GM21360 (cell line): ENCODE measurements at regions not wholly inside any gene's neighbourhood (a gene's known extent, or its start where the extent isn't known, plus 50 kb on each side); places are given as distances from the start of the nearest gene placed in this dataset.

Source experiments
- ATAC-seq: cut with Tn5 transposase; IDR thresholded peaks from one replicate; pipeline ENCODE4 v1.9.1; 2021; ENCODE audit warnings: mild to moderate bottlenecking, moderate library complexity; ENCODE audit not compliant: unreplicated experiment

DNA sequence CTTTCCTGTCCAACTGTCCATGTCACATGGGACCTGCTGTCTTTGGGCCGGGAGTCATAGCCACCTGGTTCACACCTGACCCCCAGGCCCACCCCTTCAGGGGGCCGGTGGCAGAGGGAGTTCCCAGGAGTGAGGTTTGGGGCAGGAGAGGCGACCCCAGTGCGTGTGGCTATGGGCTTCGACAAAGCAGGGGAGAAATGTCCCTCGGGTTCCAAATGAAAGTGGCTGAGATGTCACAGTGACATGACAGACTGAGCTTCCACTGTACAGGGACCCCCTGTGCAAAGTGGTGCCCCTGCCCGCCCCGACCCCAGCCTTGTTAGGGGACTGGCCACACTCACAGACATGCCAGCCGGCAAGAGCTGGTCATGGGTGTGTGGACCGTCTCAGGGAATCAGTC is 1297.0 kb downstream of the BRD1 start:
- ATAC-seq: no peak

DNA sequence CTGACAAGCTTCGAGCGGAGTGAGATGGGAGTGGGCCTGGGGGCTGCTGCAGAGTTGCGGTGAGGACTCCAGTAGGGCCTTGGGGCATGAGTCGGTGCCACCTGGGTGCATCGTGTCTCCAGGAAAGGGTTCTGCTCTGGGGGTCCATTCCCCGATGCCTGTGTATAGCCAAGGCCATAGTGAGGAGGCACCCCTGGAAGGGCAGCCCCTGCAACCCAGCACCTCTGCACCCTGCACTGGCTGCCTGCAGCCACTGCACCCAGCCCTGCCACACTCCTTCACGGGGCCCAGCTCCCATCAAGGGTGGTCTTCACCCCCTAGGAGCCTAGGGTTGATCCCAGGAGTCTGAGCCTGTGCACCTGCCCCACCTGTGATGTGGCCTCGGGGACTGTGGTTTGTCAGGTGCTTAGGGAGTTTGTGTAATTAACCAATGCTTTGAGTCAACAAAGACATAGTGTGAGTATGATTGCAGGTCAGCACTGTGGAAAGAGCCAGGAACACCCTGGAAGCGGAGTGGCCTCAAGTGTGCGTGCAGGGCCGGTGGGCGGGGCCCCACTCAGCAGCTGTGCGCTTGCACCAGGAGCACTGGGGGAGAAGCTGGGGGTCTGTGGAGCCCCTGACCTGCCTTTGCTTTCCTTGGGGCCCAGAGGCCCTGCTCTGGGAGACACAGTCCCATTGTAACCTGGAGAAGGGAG is 1299.3 kb downstream of the BRD1 start:
- no peak for ATAC-seq

DNA sequence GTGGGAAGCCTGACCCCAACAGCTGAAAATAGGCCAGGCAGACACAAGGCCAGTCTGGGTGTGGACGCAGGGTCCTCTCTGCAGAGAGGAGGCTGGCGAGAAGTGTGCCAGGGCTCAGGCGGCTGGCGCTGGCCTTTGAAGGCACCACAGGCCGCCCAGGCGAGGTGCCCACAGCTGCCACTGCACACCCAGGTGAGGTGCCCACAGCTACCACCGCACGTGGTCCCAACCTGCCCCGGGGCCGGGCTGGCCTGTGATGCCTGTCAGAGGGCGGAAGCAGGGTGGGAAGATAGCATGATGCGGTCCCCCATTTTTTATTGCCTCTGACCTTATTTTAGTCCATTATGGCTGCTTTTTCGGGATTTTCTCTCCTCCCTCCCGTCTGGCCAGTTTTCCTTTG is 1303.9 kb downstream of the BRD1 start:
- no peak for ATAC-seq

DNA sequence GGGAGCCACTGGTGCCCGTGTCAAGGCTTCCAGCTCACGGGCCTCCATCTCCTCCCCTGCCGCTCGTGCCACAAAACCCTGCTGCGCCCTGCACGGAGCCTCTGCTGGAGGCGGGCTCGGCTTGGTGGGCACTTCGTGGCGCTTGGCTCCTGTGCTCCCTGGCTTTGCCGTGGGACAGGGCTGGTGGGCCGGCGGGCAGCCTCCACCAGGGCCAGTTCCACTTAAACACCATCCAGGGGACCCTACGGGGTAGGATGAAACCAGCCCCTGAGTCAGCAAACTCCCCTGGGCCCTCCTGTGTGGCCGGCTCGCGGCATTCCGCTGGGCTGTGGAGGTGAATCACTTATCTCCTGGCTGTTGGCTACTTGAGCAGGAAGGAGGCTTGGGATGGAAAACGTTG is 1304.6 kb downstream of the BRD1 start:
- no peak for ATAC-seq

DNA sequence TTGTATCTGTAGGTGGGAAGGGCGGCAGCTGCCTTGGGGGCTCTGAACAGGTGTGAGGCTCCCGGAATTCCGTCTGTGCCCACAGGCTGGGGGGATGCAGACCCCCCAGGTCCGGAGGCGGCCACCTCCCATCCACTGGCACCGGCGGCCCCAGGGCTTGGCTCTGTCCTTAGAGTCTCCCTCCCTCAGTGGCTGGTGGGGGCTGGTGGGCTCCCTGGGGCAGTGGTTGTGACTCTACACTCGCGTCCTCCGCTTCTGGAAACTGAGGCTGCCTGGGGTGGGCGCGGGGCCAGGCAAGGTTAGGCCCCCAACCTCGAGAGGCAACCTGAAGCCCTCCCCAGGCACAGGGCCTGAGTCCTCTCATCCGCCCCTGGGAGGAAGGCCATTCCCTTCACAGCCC is 1305.4 kb downstream of the BRD1 start:
- no peak for ATAC-seq

DNA sequence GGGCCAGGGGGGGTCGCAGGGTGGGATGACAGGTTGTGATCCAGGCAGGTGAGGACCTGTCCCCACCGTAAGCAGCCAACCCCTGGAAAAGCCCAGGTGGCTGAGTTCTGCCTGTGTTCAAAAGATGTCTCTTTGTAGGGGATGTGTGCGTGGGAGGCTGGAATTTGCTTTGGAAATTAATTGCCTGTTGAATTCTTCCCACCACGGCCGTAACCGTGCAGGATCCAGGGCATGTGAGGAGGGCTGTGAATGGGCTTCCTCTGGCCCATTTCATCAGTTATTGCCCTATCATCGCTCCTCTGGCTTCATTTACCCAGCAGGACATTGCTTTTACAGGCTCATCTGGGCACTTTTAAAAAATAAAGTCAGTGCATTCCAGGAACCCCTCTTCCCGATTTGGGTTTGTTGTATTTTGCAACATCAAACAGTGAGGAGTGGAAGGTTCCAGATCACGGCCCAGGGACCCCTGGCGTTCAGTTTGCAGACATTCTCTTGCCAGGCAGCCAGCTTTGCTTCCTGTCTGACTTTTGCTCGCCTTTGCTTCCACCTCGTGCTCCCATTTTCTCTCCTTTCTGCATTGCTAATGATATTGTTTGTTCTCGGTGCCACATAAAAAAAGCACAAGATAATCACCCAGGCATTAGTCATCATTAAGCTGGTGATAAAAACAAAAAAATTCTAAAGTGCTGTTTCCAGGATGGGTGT is 1306.6 kb downstream of the BRD1 start:
- ATAC-seq: no peak

DNA sequence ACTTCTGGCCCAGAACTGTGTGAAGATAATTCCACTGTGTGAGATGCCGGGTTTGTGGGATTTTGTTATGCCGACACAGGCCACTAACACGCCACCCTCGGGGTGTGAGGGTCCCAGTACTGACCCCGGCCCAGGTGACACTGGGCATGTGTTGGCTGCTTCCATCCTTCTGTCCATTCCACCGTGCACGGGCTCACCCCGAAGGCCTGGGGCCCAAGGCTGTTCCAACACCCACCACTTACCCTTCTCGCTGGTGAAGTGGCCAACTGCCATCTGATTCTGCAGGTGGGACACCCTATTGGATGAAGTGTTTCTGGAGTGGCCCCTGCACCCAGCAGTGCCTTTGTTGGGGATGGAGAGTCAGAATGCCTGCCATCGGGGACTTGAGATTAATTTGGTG is 1307.5 kb downstream of the BRD1 start:
- ATAC-seq: no peak

DNA sequence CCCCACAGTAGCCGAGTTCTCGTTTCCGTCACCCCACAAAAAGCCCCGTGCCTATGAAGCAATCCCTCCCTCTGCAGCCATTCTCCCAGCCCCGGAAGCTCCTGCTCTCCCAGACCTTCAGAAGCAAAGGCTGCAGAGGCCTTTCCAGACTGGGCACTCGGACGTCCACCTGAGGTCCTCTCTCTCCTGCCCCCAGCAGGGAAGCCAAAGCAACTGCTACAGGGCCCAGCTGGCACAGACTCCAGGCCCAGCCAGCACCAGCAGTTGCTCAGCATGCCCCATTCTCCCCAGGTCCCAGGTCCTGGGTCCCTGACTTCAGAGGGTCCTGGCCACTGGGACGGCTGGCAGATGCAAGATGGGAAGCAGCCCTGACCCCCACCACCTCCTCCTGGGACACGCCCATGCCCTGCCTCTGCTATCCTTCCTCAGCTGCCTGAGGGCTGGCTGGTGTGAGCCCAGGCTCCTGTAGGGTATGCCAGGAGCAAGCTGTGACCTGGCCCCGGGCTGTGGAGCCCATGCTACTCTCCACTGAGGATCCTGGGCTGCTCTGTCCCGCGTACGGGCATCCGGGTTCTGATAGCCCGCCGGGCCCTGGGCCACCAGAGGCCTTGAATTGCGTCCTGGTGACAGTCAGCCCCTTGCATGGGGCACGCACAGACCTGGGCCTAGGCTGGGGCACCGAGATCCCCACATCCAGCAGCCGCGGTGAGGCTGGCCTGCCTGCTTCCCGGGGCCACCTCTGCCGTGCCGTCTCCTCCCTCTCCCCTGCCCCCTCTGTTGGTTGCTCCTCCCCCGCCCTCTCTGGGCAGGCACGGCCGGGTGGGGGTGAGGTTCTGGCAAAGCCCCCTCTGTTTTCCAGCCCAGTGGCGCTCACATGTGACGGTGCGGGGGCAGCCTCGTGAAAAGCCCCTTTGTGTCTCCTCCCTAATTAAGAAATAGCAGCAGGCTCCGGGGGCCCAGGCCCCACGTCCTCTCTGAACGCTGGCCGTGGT is 1310.3 kb downstream of the BRD1 start:
- no peak for ATAC-seq

DNA sequence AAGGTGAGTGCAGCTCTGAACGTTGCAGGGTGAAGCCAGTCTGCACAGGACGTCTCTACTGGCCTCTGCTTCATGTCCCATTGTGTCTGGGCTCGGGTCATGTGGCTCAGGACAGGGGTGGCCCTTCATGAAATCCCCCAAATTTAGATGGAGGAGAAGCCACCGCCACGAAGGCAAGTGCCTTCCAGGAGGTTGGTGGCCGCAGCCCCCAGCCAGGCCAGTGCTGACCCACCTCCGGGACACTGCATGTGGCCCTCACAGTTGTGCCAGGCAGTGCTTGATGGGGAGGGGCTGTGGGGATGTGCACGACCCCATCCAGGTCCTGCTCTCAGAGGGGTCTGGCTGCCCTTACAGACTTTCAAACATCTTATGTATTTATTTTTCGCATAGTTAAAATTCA is 1311.1 kb downstream of the BRD1 start:
- no peak for ATAC-seq

DNA sequence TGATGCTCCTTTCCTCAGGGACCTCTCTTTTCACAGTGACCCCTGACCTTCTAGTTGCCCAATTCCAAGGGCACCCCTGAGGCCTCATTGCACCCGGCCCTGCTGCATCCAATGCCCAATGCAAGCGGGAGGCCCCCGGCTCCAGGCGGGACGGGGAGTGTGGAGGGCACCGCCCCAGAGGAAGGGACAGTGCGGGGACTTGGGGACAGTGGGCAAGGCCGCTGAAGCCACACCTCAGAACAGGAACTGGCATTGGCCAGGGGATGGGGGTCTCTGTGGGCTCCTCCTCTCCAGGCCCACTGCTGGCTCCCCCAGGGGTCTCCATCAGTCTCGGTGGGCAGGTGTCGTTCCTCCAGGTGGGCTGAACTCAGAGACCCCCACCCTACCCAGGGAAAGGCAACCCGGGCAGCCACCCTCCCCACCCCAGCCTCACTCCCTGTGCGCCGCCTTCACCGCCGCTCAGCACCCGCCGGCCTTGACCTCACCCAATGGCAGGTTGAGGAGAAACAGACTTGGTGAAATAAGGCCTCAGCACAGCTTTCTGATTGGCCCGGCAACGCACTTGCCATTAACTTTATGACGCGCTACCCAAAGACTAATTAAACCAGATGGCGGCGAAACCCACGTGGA is 1312.0 kb downstream of the BRD1 start:
- ATAC-seq: no peak

DNA sequence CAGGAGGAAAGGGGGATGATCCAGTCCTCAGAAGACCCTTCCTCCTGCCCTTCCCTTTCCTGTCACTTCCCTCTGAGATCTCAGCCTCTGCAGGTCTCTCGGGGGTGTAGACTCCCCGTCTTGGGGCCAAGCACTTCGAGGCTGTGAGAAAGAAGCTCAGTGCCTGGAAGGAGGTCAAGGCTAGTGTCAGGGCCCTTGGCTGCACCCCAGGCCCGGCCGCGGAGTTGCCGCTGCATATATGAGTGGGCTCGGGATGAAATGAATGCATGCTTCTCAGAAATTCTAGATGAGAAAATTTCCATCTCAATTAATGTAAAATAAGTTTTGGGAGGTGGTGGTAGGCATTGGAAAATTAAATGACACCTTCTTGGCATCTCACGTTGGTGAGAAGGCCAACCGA is 1313.7 kb downstream of the BRD1 start:
- no peak for ATAC-seq

DNA sequence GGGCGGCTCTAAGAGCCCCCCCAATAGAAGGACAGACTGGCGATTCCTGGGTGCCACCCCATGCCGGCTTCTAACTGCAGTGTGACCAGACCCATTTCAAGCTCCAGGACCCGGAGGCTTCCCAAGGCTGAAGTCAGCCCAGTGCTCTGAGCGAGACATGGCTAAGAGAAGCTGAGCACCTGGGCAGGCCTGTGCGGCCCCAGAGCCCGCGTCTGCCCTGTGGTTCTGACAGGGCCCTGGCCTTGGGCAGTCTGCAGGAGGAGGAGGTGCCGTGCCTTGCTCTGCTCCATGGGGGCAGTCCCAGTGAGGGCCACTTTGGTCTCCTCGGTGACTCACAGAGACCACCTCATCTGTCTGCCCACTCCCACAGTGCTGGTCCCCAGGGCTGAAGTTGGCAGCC is 1314.2 kb downstream of the BRD1 start:
- ATAC-seq: no peak

DNA sequence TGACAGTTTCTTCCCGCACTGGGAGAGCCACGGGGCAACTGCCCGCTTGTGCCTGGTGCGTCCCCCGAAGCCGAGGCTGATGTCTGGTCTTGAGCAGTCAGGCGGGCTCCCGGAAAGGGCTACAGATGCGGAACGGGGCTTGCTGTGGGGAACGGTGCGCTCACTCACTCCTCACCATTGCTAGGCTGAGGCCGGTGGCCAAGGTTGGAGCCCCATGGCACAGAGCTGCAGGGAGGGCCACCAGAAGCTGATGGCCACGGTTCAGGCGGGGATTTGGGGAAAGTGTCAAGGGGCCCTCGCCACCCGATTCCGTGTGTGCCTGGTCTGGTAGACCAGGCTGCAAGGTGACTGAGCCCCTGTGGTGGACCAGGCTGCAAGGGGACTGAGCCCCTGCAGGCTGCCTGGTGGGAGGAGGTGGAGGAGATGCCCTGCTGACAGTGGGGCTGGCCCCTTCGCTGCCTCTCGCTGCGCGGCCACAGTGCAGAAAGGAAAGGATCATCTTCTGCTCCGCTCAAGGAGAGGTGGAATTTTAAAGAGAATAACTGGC is 1315.8 kb downstream of the BRD1 start:
- ATAC-seq: no peak

DNA sequence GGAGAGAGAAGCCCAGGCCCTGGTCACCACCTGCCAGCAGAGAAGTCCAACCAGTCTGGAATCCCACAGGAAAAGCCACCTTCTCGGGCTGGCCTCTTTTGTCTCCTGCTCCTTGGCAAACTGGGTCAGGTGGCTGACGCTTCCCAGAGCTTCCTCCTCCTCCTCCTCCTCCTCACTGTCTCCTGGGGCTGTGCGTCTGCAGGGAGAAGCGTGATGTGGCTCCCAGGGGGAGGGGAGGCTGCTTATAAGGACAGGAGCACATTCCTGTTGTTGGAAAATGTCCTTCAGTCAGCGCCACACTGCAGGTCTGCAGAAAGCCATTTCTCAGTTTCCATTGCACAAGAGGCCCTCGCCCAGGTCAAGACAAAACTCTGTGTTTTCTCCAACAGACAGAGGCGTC is 1316.5 kb downstream of the BRD1 start:
- ATAC-seq: no peak

DNA sequence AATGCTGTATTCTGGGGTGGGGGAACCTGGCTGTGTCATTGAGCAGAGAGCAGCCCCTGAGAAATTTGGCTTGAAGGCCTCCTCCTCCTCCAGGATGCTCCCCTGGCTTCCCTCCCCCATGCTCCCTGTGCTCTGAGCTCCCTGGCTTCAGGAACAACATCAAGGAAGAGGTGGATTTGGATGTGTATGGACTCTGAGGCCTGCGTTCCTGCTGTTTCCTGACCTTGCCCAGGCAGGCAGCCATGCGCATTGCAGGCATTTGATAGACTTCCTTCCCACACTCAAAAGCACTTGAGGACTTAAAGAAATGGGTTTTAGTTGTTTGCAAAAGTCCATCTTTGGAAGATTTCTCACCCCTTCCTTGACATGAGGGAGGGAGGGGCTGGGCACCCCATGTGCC is 1317.1 kb downstream of the BRD1 start:
- no peak for ATAC-seq

DNA sequence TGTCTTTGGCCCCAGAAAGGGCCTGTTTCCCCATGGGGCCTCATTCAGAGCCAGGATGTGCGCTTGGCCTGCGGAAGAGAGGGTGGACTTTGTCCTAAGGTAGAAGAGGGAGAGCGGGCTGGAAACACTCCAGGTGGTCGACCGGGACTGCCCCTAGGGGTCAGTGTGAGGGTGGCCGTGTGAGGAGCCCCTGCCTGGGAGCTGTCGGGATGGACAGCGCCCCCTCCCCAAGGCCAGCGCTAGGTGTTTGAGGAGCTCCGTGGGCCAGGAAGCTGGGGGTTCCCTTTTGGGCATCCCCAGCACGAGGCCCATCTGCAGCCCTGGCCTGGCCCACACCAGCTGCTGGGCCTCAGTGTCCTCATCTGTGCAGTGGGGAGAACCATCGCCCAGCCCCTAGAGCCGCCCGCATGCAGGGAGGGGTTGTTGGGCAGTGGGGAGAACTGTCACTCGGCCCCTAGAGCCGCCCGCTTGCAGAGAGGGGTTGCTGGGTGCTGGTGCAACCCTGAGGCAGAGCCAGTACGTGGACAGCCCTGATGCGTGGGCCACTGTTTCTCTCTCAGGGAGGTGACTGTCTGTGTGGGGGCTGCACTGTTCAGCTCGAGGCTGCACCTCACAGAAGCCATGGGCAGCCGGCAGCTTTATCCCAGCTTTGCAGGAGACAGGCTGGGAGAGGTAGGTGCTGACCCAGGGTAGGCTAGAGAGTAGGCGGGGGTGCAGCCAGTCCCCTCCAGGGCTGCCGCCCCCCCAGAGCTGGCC is 1319.9 kb downstream of the BRD1 start:
- ATAC-seq: no peak

DNA sequence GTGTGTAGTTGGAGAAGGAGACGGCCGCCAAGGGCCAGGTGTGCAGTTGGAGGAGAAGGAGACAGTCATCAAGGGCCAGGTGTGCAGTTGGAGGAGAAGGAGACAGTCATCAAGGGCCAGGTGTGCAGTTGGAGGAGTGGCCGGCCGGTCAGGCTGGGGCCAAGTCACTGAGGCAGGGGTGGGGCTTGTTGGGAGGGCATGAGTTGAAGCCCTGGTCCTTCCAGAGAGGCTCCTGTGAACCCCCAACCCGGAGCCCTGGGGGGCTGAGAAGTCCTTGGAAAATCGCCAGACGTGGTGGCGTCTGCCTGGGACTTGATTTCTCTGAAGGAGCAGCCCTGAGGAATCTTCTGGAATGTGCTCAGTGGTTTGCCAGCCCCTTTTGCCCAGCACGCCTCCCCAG is 1320.5 kb downstream of the BRD1 start:
- ATAC-seq: no peak

DNA sequence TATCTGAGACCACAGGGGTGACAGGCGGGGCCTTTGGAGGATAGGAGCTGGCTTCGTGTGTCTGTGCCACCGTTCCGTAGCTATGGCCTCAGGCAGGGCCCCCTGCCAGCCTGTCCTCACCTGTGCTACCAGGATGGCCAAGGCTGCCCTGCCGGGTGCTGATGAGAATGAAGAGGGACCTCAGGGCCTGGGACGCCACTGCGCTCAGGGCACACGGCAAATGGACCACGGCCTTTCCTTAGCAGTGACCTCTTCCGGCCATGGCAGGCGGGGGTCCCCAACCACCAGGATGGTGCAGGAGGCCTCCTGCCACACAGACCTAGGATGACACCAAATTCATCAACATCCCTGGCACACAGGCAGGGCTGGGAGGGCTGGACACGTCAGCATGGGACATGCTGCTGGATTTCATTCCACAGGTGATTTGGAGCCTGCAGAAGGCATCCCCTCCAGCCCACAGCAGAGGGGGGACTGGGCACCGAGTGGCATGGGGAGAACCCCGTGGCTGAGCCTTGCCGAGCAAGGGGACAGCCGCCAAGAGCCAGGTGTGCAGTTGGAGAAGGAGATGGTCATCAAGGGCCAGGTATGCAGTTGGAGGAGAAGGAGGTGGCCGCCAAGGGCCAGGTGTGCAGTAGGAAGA is 1321.0 kb downstream of the BRD1 start:
- ATAC-seq: no peak

DNA sequence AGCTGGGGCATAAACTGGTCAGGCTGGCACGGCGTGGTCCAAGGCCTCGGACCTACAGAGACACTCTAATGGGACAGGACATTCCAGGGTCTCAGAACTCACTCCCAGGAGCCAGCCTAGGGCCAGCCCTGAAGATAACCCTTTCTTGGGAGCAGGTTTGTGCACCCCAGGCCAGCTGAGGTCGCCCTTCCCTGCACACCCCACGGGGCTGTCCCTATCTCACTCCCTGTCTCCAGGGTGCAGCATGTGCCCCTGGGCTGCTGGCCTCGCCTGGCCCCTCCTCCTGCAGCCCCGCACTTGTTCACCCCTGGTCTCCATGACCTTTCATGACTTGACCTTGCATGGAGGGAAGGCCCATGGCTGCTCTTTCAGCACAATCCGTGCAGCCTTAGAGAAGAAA is 1321.8 kb downstream of the BRD1 start:
- no peak for ATAC-seq
